ENCODE measurements at regions not wholly inside any gene's neighbourhood (a gene's known extent, or its start where the extent isn't known, plus 50 kb on each side); places are given as distances from the start of the nearest gene placed in this dataset.
"Not testable (repeated sequence)": the region's sequence is repeated elsewhere in the genome, so short reads cannot be mapped to it uniquely, and the experiment has no call there.

DNA sequence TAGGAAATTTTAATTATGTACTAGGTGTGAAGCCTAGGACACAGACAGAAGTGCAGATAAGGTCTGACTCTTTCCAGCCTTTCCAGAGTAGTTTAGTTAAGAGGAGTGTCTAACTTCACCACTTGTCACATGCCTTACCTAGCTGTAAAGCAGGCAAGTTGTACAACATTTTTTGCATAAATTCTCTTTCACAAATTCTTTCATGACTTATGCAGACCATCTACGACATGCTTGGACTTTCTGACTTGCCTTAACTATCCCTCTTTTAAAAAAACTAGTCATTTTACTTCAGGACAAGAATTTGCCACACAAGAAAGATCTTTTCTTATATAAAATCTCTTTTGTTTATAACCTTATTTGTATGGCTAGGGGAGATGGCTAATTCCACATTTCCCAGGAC is 1273.6 kb upstream of the SLC39A10 start:
- no peaks in the 10 kb centered on the region for H4K20me1 ChIP-seq (ENCODE audit: insufficient read depth, low read length, poor library complexity, severe bottlenecking)
- H3K9ac ChIP-seq (ENCODE audit: low read depth, low read length, poor library complexity, severe bottlenecking), result no peak overlapping the region
- no peaks in the 10 kb centered on the region for H3K36me3 ChIP-seq (ENCODE audit: insufficient read depth, low read length)
- H3F3A ChIP-seq (ENCODE audit: low read depth), result no peaks in the 10 kb centered on the region
- H3K9me2 ChIP-seq (replicated peaks; ENCODE audit: low read depth, low read length), result no peaks in the 10 kb centered on the region
- no peak overlapping the region for H3K4me2 ChIP-seq (ENCODE audit: low read depth, low read length, poor library complexity, severe bottlenecking)
- H3K9me3 ChIP-seq (ENCODE audit: insufficient read depth, low read depth, low read length), result peaks cover 4% of the 10 kb centered on the region; the same call in 1 of the 2 replicates
- TF ChIP-seq, protein P1, sequence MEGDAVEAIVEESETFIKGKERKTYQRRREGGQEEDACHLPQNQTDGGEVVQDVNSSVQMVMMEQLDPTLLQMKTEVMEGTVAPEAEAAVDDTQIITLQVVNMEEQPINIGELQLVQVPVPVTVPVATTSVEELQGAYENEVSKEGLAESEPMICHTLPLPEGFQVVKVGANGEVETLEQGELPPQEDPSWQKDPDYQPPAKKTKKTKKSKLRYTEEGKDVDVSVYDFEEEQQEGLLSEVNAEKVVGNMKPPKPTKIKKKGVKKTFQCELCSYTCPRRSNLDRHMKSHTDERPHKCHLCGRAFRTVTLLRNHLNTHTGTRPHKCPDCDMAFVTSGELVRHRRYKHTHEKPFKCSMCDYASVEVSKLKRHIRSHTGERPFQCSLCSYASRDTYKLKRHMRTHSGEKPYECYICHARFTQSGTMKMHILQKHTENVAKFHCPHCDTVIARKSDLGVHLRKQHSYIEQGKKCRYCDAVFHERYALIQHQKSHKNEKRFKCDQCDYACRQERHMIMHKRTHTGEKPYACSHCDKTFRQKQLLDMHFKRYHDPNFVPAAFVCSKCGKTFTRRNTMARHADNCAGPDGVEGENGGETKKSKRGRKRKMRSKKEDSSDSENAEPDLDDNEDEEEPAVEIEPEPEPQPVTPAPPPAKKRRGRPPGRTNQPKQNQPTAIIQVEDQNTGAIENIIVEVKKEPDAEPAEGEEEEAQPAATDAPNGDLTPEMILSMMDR (conservative IDR thresholded peaks at IDR 0.05; ENCODE audit: low read length), result no peak
- TF ChIP-seq EZH2phosphoT487 (IDR thresholded peaks at IDR 0.05; ENCODE audit: borderline replicate concordance), result no peak
- H2AFZ ChIP-seq (ENCODE audit: low read length), result no peak overlapping the region
- no peak overlapping the region for H3K4me3 ChIP-seq (ENCODE audit: low read length, poor library complexity, severe bottlenecking)
- no peaks in the 10 kb centered on the region for H3K4me1 ChIP-seq (ENCODE audit: insufficient read depth, low read length, poor library complexity, severe bottlenecking)
- H3K79me2 ChIP-seq (ENCODE audit: insufficient read depth, low read length), result no peaks in the 10 kb centered on the region
- no peaks in the 10 kb centered on the region for H3K27me3 ChIP-seq (ENCODE audit: insufficient read depth, low read length, poor library complexity, severe bottlenecking)

DNA sequence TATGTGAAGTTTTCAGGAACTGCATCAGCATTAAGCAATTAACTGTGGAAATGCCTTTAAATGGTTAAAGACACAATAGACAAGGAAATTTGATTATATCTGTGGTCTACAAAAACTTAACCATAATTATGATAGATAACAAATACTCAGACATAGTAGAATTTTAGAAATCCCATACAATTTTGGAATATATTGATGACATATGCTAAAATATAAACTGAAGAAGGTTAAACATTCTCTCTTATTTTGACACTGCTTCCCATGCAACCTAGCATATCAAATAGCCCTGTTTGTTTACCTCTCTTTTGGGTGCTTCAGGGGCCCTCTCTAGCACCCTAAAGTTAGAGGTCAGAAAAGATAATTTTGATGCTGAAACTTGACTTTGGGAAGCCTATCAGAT is 1274.8 kb upstream of the SLC39A10 start:
- H3F3A ChIP-seq (ENCODE audit: low read depth), result no peaks in the 10 kb centered on the region
- no peaks in the 10 kb centered on the region for H4K20me1 ChIP-seq (ENCODE audit: insufficient read depth, low read length, poor library complexity, severe bottlenecking)
- no peak for TF ChIP-seq EZH2phosphoT487 (IDR thresholded peaks at IDR 0.05; ENCODE audit: borderline replicate concordance)
- TF ChIP-seq, protein P1 (conservative IDR thresholded peaks at IDR 0.05; ENCODE audit: low read length), result no peak
- H3K36me3 ChIP-seq (ENCODE audit: insufficient read depth, low read length), result no peaks in the 10 kb centered on the region
- H3K9me3 ChIP-seq (ENCODE audit: insufficient read depth, low read depth, low read length), result peaks cover 4% of the 10 kb centered on the region; the same call in 1 of the 2 replicates
- H3K9ac ChIP-seq (ENCODE audit: low read depth, low read length, poor library complexity, severe bottlenecking), result no peak overlapping the region
- no peaks in the 10 kb centered on the region for H3K4me1 ChIP-seq (ENCODE audit: insufficient read depth, low read length, poor library complexity, severe bottlenecking)
- no peaks in the 10 kb centered on the region for H3K79me2 ChIP-seq (ENCODE audit: insufficient read depth, low read length)
- H2AFZ ChIP-seq (ENCODE audit: low read length), result no peak overlapping the region
- no peaks in the 10 kb centered on the region for H3K27me3 ChIP-seq (ENCODE audit: insufficient read depth, low read length, poor library complexity, severe bottlenecking)
- no peak overlapping the region for H3K4me2 ChIP-seq (ENCODE audit: low read depth, low read length, poor library complexity, severe bottlenecking)
- H3K9me2 ChIP-seq (replicated peaks; ENCODE audit: low read depth, low read length), result no peaks in the 10 kb centered on the region
- H3K4me3 ChIP-seq (ENCODE audit: low read length, poor library complexity, severe bottlenecking), result no peak overlapping the region

DNA sequence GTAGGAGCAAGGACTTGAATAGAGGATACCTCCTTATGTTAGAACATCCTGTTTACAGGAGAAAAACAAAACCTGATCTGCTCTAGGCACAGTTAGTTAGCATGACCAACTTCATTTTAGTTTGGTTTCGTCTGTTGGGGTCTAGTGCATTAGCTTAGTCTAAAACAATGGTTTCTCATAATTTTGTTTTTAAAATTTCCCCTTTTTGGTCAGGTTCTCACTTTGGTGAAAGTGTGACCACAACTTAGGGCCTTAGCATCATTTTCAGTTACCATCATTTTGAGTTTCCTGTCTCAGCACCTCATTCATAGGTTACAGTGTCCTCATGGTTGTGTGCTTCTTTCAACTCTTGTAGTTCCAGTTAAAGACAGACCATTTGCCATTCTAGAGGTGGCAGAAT is 1277.0 kb upstream of the SLC39A10 start:
- Histone ChIP-seq H3K9ac (ENCODE audit: low read depth, low read length, poor library complexity, severe bottlenecking) (no peak overlapping the region), H2AFZ (ENCODE audit: low read length) (no peak overlapping the region), H3K79me2 (ENCODE audit: insufficient read depth, low read length) (no peaks in the 10 kb centered on the region), H3K4me3 (ENCODE audit: low read length, poor library complexity, severe bottlenecking) (no peak overlapping the region), H3K9me3 (ENCODE audit: insufficient read depth, low read depth, low read length) (peaks cover 4% of the 10 kb centered on the region; the same call in 1 of the 2 replicates), H4K20me1 (ENCODE audit: insufficient read depth, low read length, poor library complexity, severe bottlenecking) (no peaks in the 10 kb centered on the region), H3K27me3 (ENCODE audit: insufficient read depth, low read length, poor library complexity, severe bottlenecking) (no peaks in the 10 kb centered on the region), H3F3A (ENCODE audit: low read depth) (no peaks in the 10 kb centered on the region), H3K36me3 (ENCODE audit: insufficient read depth, low read length) (no peaks in the 10 kb centered on the region), H3K4me1 (ENCODE audit: insufficient read depth, low read length, poor library complexity, severe bottlenecking) (no peaks in the 10 kb centered on the region), H3K9me2 (replicated peaks; ENCODE audit: low read depth, low read length) (no peaks in the 10 kb centered on the region), H3K4me2 (ENCODE audit: low read depth, low read length, poor library complexity, severe bottlenecking) (no peak overlapping the region)
- no peak for TF ChIP-seq EZH2phosphoT487 (IDR thresholded peaks at IDR 0.05; ENCODE audit: borderline replicate concordance)

DNA sequence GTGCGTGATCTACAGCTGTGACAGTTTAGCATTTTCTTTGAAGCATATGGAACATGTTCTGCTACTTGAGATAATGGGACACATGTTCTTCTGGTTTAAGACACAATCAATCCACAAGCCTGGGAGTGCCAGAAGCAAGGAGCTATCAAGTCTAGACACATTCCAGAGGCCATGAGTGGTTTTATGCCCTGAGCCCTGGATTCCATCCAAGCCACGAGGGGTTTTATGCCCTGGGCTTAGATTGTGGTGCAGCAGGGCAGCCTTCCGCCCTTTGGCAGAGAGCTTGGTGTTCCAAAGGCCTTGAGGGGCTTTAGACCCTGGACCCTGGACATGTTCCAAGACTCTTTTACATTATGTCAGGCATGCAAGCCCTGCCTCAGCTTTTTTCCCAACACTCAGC is 1289.6 kb upstream of the SLC39A10 start:
- not testable (repeated sequence) for H3K9me3 ChIP-seq (ENCODE audit: insufficient read depth, low read depth, low read length); H3K4me2 ChIP-seq (ENCODE audit: low read depth, low read length, poor library complexity, severe bottlenecking); H3K36me3 ChIP-seq (ENCODE audit: insufficient read depth, low read length); H3K9me2 ChIP-seq (replicated peaks; ENCODE audit: low read depth, low read length); H4K20me1 ChIP-seq (ENCODE audit: insufficient read depth, low read length, poor library complexity, severe bottlenecking); H3K9ac ChIP-seq (ENCODE audit: low read depth, low read length, poor library complexity, severe bottlenecking); H3K4me3 ChIP-seq (ENCODE audit: low read length, poor library complexity, severe bottlenecking); H3K4me1 ChIP-seq (ENCODE audit: insufficient read depth, low read length, poor library complexity, severe bottlenecking); H2AFZ ChIP-seq (ENCODE audit: low read length); H3K79me2 ChIP-seq (ENCODE audit: insufficient read depth, low read length); H3K27me3 ChIP-seq (ENCODE audit: insufficient read depth, low read length, poor library complexity, severe bottlenecking); H3F3A ChIP-seq (ENCODE audit: low read depth)
